ENCODE measurements at regions not wholly inside any gene's neighbourhood (a gene's known extent, or its start where the extent isn't known, plus 50 kb on each side); places are given as distances from the start of the nearest gene placed in this dataset.

DNA sequence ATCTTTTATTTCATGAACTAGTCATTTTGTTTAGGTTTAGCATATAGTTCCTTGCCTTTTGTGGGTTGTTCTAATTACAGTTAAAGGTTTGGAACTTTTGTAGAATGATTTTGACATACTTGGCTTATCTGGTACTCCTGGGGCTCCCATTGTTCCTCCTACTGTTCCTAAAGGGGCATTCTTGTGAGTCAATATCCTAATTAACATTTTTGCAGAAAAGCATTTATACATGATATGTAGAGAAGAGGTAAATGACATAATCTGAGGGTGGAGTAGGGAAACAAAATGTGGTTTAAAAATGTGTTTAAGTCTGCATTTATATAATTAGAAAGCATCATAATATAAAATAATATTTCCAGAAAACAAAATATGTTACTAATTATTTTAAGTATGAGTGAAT lies 529.2 kb downstream of the FAT4 start:
- Histone ChIP-seq H3K4me2 (ENCODE audit: low read length) (no peak overlapping the region), H3K9me2 (replicated peaks; ENCODE audit: control insufficient read depth, low read length) (no peaks in the 10 kb centered on the region), H3K4me1 (ENCODE audit: control insufficient read depth, low read length) (no peaks in the 10 kb centered on the region), H3K27ac (ENCODE audit: low read depth, low read length) (no peak overlapping the region), H3K9me3 (ENCODE audit: control insufficient read depth, insufficient read depth, low read length) (no peaks in the 10 kb centered on the region), H3K4me3 (ENCODE audit: low read length) (no peak overlapping the region), H3K36me3 (ENCODE audit: control insufficient read depth, low read length) (no peaks in the 10 kb centered on the region), H3K79me2 (ENCODE audit: control insufficient read depth, low read length) (no peaks in the 10 kb centered on the region), H4K20me1 (ENCODE audit: control insufficient read depth, insufficient read depth, low read depth, low read length) (no peaks in the 10 kb centered on the region), H3K27me3 (ENCODE audit: control insufficient read depth, low read length) (no peaks in the 10 kb centered on the region), H3F3A (ENCODE audit: control insufficient read depth, insufficient read depth) (no peaks in the 10 kb centered on the region)
- no peak for TF ChIP-seq EZH2phosphoT487 (IDR thresholded peaks at IDR 0.05; ENCODE audit: borderline replicate concordance, low read length)
- TF ChIP-seq, protein P1, sequence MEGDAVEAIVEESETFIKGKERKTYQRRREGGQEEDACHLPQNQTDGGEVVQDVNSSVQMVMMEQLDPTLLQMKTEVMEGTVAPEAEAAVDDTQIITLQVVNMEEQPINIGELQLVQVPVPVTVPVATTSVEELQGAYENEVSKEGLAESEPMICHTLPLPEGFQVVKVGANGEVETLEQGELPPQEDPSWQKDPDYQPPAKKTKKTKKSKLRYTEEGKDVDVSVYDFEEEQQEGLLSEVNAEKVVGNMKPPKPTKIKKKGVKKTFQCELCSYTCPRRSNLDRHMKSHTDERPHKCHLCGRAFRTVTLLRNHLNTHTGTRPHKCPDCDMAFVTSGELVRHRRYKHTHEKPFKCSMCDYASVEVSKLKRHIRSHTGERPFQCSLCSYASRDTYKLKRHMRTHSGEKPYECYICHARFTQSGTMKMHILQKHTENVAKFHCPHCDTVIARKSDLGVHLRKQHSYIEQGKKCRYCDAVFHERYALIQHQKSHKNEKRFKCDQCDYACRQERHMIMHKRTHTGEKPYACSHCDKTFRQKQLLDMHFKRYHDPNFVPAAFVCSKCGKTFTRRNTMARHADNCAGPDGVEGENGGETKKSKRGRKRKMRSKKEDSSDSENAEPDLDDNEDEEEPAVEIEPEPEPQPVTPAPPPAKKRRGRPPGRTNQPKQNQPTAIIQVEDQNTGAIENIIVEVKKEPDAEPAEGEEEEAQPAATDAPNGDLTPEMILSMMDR (IDR thresholded peaks at IDR 0.05; ENCODE audit: low read depth, low read length, poor library complexity, severe bottlenecking): no peak

DNA sequence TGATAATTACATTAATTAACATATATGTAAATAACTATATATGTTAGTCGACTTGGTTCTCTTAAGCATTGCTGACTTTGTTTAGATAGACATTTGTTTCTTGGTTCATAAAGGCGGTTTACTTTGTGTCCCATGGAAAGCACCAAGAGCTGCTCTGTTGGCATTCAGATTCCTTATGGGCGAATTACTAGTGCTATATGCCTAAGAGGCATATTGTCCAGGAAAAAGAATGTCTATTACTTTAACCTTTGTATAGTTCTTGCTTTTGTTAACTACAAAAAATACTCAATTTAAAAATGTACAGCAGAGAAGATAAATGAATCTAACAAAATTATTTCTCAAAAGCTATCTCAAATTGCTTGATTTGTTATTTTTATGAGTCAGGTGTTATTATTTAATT lies 532.8 kb downstream of the FAT4 start:
- Histone ChIP-seq H3K79me2 (ENCODE audit: control insufficient read depth, low read length) (no peaks in the 10 kb centered on the region), H3K27me3 (ENCODE audit: control insufficient read depth, low read length) (no peaks in the 10 kb centered on the region), H4K20me1 (ENCODE audit: control insufficient read depth, insufficient read depth, low read depth, low read length) (no peaks in the 10 kb centered on the region), H3K4me2 (ENCODE audit: low read length) (no peak overlapping the region), H3K4me3 (ENCODE audit: low read length) (no peak overlapping the region), H3K9me3 (ENCODE audit: control insufficient read depth, insufficient read depth, low read length) (no peaks in the 10 kb centered on the region), H3K27ac (ENCODE audit: low read depth, low read length) (no peak overlapping the region), H3K4me1 (ENCODE audit: control insufficient read depth, low read length) (no peaks in the 10 kb centered on the region), H3K9me2 (replicated peaks; ENCODE audit: control insufficient read depth, low read length) (no peaks in the 10 kb centered on the region), H3F3A (ENCODE audit: control insufficient read depth, insufficient read depth) (no peaks in the 10 kb centered on the region), H3K36me3 (ENCODE audit: control insufficient read depth, low read length) (no peaks in the 10 kb centered on the region)
- TF ChIP-seq, protein P1 (IDR thresholded peaks at IDR 0.05; ENCODE audit: low read depth, low read length, poor library complexity, severe bottlenecking): no peak
- no peak for TF ChIP-seq EZH2phosphoT487 (IDR thresholded peaks at IDR 0.05; ENCODE audit: borderline replicate concordance, low read length)

DNA sequence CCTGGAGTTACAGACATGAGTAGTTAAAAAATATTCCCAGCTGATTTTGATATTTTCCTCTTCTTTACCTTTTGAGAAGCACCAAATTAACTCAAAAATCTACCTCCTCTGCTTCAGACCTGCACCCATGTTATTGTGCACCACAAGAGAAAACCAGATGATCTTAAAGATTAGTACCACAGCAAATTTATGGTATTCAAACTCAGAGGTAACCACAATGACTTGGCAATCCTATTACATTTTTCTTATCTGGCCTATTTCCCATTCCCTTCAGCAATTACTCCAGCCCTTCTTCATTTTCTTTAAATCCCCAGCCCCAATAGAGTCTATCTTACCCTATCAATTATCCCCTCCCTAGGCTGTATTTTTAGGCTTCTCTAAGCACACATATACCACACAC lies 535.1 kb downstream of the FAT4 start:
- Histone ChIP-seq H3K36me3 (ENCODE audit: control insufficient read depth, low read length) (no peaks in the 10 kb centered on the region), H3K9me2 (replicated peaks; ENCODE audit: control insufficient read depth, low read length) (no peaks in the 10 kb centered on the region), H3K4me2 (ENCODE audit: low read length) (no peak overlapping the region), H3K9me3 (ENCODE audit: control insufficient read depth, insufficient read depth, low read length) (no peaks in the 10 kb centered on the region), H4K20me1 (ENCODE audit: control insufficient read depth, insufficient read depth, low read depth, low read length) (no peaks in the 10 kb centered on the region), H3K27ac (ENCODE audit: low read depth, low read length) (no peak overlapping the region), H3K4me1 (ENCODE audit: control insufficient read depth, low read length) (no peaks in the 10 kb centered on the region), H3K79me2 (ENCODE audit: control insufficient read depth, low read length) (no peaks in the 10 kb centered on the region), H3K27me3 (ENCODE audit: control insufficient read depth, low read length) (no peaks in the 10 kb centered on the region), H3K4me3 (ENCODE audit: low read length) (no peak overlapping the region), H3F3A (ENCODE audit: control insufficient read depth, insufficient read depth) (no peaks in the 10 kb centered on the region)
- no peak for TF ChIP-seq EZH2phosphoT487 (IDR thresholded peaks at IDR 0.05; ENCODE audit: borderline replicate concordance, low read length)
- TF ChIP-seq, protein P1 (IDR thresholded peaks at IDR 0.05; ENCODE audit: low read depth, low read length, poor library complexity, severe bottlenecking): no peak
